ENCODE measurements at regions not wholly inside any gene's neighbourhood (a gene's known extent, or its start where the extent isn't known, plus 50 kb on each side); places are given as distances from the start of the nearest gene placed in this dataset.

DNA sequence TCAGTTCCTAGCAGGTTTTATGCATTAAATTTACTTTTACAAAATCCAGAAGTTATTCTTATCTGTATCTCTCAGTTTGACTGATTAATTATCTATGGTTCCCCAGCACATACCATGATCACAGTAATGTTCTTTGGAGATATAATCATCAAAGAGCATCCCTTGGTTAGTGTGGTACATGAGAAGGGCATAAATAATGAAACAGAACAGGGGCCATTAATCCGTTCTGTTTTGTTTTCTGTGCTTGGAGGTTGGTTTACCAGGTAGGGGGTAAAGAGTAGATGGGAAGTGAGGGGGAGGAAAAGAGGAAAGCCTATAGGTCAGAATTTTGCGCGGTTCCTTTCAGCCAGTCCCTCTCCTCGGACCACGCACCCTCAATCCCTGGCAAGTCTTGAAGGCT, 718.7 kb upstream of the TENM3 start:
- TF ChIP-seq, protein P1, sequence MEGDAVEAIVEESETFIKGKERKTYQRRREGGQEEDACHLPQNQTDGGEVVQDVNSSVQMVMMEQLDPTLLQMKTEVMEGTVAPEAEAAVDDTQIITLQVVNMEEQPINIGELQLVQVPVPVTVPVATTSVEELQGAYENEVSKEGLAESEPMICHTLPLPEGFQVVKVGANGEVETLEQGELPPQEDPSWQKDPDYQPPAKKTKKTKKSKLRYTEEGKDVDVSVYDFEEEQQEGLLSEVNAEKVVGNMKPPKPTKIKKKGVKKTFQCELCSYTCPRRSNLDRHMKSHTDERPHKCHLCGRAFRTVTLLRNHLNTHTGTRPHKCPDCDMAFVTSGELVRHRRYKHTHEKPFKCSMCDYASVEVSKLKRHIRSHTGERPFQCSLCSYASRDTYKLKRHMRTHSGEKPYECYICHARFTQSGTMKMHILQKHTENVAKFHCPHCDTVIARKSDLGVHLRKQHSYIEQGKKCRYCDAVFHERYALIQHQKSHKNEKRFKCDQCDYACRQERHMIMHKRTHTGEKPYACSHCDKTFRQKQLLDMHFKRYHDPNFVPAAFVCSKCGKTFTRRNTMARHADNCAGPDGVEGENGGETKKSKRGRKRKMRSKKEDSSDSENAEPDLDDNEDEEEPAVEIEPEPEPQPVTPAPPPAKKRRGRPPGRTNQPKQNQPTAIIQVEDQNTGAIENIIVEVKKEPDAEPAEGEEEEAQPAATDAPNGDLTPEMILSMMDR (IDR thresholded peaks at IDR 0.05): no peak
- no peak for TF ChIP-seq POLR2AphosphoS5 (IDR thresholded peaks at IDR 0.05)

Data from esophagus muscularis mucosa (tissue), 3 donors.